GDM1 (cell line): ENCODE measurements at regions not wholly inside any gene's neighbourhood (a gene's known extent, or its start where the extent isn't known, plus 50 kb on each side); places are given as distances from the start of the nearest gene placed in this dataset.
A peak's percentile ranks its signal among the peaks of the same experiment; 100 is the strongest.
"Not testable (repeated sequence)": the region's sequence is repeated elsewhere in the genome, so short reads cannot be mapped to it uniquely, and the experiment has no call there.

Experiments used
- DNase-seq: peaks from one replicate; lab custom pipeline; 2025; lab: John Stamatoyannopoulos, UW

DNA sequence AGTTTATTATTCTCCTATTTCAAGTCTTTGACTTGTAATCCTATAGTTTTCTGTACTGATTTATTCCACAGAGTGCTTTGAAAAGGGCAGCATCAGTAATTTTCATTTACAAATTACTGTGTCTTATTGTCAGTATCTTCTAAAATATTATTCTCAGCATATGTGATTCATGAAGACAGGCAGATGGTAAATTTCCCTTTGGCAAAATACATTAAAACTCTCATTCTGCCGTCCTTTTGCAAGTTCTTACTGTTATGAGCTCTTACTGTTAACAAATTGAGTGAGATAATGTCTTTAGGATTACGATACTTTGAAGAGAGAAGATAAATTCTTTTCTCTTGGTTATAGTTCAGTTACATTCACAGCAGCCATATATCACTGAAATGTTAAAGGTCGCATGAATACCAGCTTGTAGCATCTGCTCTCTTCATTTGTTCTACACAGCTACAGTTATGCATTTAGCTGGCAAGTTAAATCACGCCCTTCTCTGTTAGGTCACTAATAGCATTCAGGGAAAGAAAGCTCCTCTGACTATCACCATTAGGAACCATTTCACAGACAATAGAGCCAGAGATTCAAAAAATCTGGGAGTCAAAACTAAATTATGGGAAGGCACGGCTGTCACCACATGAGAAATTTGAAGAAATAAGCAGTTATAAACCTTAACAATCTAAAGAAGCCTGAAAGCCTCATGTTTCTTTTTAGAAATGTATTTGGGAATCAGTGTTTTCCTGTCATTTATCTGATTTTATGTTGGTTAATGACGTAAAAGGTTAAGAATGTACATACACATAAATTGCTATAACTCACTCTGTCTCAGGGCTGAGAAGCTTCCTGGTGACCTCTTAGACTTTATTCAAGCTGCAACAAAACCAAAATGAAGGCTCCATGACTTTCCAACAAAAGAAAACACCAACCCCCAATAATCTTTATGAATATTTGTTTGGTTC lies 109.6 kb upstream of the SP4 start:
- DNase-seq: no peak

DNA sequence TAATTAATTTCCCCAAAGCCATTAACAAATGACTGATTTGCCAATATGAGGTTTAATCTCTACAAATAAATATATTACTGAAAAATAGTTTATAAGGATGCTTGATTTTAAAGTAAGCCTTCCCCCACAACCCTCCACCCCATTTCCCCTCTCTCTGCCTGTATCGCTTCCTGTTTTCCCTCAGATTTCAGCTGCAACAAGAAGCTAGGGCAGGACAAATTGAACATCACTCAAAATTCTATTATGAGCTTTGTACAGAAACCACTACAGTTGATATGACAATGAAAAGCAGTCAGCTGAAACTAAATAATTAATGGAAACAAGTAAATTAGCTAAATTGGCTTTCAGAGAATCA lies 109.0 kb upstream of the SP4 start:
- no peak for DNase-seq

DNA sequence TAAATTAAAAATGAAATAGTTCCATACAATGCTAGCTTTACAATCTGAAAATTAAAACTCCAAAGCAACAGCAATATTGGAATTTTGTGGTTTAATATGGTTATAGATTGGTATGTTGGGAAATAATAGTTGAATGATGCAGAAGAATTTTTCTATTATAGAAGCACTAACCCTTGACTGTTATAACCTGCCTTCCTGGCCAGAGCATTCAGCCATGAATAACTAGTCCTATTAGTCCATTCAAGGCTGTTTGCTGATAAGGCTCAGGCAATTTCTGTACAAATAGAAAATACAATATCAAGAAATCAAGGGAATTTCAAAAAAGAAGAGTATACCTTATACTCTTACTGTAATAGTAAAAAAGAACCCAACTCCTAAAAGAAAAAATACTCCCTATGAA lies 101.6 kb upstream of the SP4 start:
- no peak for DNase-seq

DNA sequence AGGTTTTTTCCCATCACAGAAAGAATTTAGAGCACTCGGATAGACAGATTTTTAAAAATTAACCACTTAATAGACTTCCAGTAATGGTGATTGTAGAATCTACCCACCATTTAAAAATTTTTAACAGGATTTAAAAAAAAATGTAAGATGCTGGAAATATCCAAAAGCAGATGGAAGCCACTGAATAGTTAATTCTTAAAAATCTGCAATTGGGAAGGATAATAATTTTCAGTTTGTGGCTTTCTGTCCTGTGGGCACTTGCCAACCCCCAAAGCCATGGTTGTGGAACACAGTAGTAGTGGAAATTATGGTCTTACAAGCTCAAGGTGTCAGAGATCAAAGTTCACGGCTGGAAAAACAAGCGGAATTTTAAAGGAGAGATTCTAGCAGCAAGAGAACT lies 101.0 kb upstream of the SP4 start:
- DNase-seq: no peak

DNA sequence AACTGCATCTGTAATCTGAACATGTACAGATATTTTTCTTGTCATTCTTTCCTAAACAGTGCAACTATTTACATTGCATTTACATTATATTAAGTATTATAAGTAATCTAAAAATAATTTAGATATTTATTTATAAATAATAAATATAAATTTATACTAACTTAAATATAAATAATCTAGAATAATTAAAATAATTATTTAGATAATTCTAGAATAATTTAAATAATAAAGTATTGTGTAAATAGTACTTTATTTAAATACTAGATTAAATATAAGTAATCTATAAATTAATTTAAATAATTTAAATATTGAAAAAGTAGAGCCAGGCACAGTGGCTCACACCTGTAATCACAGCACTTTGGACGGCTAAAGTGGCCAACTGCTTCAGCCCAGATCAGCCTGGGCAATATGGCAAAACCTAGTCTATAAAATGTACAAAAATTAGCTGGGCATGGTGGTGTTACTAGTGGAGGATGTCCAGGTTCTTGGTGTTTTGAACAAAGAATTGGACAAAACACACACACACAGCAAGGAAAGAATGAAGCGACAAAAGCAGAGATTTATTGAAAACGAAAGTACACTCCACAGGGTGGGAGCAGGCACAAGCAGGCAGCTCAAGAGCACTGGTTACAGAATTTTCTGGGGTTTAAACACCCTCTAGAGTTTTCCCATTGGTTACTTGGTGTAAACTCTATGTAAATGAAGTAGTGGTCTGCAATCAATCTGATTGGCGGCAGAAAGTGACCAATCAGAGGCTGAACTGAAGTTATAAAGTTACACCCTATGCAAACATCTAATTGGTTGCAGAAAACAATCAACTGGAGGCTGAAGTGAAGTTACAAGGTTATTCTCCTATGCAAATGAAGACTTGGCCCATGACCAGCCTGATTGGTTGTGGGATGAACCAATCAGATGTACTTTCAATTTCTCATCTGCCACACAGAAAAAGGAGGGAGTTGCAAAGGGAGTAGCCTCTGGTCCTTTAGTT lies 100.2 kb upstream of the SP4 start:
- no peak for DNase-seq

DNA sequence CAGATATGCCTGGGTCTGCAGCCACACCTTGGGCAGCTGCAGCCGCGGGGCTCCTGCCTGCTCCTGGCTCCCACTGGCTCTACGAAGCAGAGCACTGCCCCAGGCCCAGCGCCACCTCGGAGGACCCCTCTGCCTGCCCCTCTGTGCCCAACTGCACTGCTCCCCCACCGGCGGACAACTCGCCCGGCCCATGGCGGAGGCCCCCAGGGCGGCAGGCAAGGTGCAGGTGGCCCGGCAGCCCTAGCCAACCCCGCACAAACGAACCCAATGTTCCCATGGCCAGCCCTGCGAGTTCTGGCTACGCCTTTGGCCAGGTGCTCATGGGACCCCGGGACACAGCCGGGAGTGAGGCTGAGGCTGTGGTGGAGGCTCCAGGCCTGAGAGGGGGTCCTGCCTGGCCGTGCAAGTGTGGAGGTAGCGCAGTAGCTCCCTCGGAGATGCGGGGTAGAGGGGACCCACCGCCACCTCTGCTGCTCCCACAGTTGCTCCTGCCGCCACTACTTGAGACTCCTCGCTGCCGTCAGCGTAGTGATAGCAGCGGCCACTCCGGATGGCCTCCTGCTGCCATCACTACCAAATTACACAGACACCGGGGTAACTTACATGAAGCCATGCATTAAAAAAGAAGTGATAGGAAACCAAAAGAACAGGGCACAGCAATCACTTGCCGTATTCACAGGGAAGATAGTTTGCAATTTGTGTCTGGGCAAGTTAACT lies 97.3 kb upstream of the SP4 start:
- DNase-seq: no peak

DNA sequence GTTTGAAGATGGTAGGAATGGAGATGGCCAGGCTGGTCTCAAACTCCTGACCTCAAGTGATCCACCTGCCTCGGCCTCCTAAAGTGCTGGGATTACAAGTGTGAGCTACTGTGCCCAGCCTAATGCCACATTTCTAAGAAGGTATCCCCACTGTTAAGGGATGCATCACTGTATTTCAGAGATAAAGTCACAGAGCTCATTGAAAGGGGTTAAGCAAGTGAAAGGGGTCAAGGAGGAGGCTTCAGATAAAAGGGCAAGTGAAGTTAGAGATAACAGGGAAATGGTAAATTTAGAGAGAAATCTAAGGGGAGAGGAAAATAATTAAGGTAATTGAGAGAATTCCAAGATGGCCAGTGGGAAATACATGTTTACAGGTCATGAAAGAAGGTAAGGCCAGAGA lies 93.0 kb upstream of the SP4 start:
- no peak for DNase-seq

DNA sequence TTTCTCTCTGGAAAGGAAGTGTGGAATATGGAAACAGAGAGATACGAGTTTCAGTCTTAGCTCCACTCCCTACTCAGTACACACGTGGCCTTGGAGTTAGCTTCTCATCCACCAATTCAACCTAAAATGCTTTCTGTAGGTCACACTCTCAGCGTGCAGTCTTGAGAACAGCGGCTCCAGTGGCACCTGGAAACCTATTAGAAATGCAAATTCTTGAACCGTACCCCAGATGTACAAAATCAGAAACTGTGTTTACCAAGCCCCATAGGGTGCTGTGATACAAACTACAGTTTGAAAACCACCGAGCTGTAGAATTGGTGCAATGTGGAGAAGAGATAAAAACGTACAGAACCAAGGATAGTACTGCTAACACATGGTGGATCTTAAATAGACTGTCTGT lies 91.1 kb upstream of the SP4 start:
- no peak for DNase-seq

DNA sequence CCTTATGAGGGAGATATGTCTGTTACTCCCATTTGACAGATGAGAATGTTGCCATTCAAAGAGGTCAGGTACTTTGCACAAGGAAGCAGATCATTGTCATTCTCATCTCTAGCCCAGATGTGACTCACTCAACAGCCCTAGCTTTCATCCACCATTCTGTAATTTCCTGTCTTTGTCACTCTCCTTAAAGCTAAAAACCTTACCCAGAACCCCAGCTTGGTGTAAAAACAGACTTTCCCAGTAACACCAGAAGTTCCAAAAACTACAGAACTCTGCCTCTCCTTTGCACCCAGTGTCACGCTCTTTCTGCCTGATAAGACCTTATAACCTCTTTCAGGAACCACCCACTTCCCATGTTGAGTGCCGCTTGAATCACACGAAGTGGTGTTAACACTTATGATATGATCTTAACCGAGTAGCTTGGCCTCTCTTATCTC lies 89.1 kb upstream of the SP4 start:
- DNase-seq: no peak

DNA sequence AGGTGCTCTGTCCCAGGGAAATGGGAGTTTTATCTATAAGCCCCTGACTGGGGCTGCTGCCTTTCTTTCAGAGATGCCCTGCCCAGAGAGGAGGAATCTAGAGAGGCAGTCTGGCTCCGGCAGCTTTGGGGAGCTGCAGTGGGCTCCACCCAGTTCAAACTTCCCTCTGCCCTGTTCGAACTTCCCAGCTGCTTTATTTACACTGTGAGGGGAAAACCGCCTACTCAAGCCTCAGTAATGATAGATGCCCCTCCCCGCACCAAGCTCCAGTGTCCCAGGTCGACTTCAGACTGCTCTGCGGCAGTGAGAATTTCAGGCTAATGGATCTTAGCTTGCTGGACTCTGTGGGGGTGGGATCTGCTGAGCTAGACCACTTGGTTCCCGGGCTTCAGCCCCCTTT lies 83.0 kb upstream of the SP4 start:
- DNase-seq: not testable (repeated sequence)

DNA sequence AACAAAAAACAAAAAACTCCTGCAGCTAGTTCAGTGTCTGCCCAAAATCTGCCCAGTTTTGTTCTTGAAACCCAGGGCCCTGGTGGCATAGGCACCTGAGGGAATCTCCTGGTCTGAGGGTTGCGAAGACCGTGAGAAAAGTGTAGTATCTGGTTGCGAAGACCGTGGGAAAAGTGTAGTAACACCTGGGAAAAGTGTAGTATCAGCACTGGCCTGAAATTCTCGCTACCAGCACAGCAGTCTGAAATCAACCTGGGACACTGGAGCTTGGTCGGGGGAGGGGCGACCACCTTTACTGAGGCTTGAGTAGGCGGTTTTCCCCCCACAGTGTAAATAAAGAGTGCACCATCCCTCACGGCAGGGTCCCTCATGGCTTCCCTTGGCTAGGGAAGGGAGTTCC lies 82.5 kb upstream of the SP4 start:
- no peak for DNase-seq

DNA sequence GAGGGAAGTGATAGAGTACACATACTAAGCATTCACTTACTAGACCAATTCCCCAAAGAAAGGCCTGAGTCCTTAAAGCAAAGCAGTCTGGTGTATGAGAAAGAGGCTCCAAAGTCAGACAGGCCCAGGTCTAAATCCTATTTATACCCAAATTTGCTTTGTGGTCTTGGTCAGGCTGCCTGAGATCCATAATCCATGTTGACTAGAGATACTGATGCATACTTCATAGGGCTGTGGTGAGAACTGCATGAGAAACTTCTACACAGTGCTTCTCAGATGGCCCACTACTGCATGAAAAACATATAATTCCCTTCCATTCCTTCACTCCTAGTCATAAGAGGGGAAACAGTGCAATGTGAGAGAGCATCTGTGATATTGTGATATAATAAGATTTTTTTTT lies 81.6 kb upstream of the SP4 start:
- DNase-seq: no peak

DNA sequence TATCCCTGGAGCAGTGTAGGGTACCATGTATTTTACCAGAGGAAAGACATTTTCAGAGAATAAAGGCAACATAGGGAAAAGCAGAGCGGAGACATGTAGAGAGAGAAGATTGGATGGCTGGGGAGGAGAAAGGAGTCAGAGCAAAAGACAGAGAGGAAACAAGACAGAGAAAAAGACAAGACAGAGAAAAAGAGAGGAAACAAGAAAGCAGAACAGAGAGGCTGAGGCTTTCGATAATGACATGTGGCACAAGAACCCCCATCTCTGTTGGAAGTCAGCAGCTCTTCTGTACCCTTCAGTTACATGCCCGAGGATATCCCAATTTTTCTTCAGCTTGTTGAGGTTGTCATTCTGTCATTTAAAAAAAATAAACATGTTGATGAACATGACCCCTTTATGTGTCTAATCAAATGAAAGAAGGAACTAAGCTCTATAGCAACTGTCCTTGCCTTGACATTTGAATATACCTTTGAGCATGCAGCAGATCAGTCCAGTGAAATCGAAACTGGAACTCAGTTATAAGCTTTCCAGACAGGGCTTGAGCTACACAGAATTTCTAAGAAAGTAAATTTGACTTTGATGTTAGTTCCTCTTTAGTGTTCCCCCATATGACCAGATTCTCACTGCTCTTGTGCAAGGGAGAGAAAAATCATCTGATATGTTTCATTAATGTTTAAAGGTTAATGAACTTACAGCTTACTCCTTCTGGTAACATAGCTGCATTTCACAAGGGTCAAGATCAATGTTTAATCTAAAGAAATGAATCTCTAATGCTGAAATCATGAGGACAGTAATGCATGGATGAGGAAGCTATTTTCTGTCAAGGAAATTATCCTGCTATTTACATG lies 75.1 kb upstream of the SP4 start:
- peak; percentile 38 for DNase-seq

DNA sequence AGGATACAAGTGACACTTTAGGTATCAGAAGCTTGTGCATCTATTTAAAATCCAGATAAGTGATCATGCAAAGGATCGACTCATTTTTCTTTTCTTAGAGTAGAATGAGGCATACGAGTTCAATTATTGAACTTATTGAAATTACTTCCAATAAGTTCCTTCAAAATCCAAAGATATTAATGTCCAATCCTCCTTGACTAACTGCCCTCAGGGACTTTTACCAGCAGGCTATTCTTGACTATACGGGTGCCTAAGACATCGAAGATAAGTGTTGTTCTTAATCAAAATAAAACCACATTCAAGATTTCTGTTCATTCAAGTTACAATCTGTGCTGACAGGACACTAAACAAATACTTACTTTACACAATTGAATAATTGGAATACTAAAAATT lies 74.5 kb upstream of the SP4 start:
- DNase-seq: no peak

DNA sequence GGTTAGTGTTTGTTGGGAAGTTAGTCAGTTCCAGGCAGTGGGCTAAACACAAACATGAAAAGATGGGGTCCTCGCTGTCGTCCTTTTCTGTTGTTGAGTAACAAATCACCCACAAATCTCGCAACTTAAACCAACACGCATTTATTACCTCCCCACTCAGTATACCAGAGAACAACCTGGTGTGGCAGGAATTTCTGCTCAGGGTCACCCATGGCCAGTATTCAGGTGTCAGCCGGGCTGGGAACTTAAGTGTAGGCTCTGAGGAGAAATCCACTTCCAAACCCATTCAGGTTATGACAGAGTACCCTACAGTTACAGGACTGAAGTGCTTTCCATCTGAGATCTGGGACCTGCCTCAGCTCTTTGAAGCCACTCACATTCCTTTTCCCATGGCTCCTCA lies 73.6 kb upstream of the SP4 start:
- DNase-seq: no peak

DNA sequence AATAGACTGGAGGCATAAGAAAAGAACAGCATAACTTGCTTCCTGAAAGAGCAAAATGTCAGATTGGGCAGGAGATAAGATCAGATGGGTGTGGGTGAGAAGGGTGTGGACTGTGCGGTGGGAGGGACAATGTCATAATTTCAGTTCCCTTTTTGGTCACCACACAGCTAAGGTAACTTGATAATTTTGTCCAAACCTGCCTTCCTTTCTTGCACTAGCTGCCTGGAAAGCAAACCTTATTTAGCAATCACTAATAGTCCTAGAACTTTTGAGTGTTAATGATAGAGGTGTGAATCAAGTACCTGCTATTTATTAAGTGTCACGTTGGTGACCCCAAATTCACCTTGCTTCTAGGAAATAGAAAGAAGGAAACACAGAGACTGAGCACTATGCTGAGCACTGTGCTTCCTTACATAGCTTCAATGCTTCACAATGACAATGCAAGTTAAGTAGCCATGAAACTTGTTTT lies 72.4 kb upstream of the SP4 start:
- peak; percentile 44 for DNase-seq

DNA sequence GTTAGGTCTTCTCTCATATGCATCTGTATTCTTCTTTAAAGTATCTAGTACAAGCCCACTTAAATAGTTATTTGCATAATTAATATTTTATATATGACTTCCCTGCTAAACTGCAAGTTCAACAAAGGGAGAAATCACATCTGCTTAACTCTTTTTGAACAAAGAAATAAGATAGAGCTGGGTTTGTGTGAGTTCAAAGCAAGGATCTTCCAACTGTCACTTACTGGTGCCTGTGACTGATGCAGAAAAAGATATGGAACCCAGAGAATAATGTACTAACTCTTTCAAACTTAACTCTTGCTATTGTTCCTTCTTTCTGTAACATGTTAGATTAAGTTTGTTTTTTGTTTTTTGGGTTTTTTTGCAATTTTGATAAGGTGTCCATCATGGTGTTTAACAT lies 71.3 kb upstream of the SP4 start:
- no peak for DNase-seq

DNA sequence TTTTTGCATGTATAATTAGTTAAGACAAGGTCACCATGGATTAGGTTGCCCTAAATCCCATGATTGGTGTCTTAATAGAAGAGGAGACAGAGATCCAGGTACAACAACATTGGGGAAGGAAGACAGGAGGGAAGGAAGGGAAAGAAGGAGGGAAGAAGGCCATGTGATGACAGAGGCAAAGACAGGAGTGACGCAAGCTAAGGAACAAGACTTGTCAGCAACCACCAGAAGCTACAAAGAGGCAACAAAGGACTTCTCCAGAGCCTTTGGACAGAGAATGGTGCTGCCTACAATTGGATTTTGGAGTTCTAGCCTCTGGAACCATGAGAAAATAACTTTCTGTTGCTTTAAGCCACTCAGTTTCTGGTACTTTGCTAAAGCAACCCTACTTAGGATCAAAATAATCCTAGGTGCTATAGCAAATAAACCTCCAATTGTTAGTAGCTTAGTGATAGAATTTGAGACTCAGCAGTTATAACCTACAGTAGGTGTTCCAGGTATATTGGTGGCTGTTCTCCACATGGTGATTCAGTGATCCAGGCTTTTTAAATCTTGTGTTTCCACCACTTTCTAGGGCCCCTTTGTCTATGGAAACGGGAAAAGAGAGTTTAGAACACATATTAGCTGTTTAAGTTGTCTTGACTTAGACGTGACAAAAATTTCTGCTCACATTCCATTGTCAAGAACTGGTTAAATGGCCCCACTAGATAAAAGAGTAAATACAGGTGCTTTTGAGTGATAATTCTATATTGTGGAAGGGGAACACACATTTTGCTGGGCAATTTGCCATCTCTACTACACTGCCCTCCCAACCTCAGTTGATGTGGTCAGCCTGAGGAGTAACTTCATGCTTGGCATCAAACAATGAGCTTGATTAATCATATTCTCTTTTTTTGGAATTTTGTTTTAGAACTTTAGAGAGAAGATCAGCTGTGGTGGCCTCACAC lies 70.5 kb upstream of the SP4 start:
- DNase-seq: no peak

DNA sequence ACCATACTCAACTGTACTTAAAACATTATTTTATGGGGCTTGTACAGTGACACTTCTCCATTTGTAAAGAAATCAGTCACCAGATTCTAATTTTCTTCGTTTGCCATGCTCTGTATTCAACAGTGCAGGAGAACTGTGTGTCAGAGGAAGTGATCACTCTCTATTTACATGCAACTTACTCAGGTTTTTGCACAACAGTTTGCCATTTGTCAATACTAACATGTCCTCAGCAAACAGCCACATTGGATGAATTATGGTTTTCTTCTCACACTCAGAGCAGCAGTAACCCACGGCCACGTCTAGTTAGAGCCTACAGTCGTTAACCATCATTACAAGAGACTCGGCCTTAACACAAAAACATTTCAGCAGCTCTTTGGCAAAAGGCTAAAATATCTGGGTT lies 69.2 kb upstream of the SP4 start:
- no peak for DNase-seq

DNA sequence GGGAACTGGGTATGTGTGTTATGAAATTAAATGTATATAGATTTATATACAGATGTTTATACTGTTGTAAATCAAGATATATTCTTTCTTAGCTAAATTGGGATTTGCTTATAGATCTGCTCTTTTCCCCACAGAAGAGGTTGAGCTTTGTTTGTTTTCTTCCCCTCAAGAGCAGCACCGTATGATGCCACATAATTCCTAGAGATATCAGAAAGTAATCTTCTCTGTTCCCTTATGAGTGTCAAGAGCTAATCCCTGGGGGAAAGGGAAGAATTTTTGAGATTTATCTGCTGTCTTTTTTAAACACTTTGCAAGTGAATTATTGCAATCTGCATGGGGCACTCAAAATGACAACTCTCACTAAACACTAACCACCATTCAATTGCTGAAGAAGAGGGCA lies 68.7 kb upstream of the SP4 start:
- DNase-seq: no peak
